Endothelial cell of umbilical vein (primary cell): ENCODE measurements at regions not wholly inside any gene's neighbourhood (a gene's known extent, or its start where the extent isn't known, plus 50 kb on each side); places are given as distances from the start of the nearest gene placed in this dataset.

Experiments used
- BruUV-seq: library from RNA; stranded (reverse); fragments of 400-500 nt; replicated peaks from 2 replicates; lab custom pipeline; 2021; lab: Mats Ljungman, UMichigan
- CTCF ChIA-PET: fragments of 300-600, 350-600 bp; sonication (Branson Sonifier 250); formaldehyde crosslinking; loops from one replicate; lab custom pipeline; 2021; ENCODE audit warnings: antibody characterized with exemption, inconsistent platforms; lab: Charles Lee
- POLR2A ChIA-PET: fragments of 300-600, 350-600 bp; sonication (Branson Sonifier 250); formaldehyde crosslinking; loops from one replicate; lab custom pipeline; 2021; ENCODE audit warnings: antibody characterized with exemption, inconsistent platforms; lab: Charles Lee
- DNase-seq: peaks from one replicate; pipeline ENCODE4 v3.0.0-alpha.2; 2011; ENCODE audit warnings: low read depth, low spot score
- FAIRE-seq: peaks from 2 replicates; lab custom pipeline; 2011; peaks lifted over from hg19 to GRCh38; lab: Jason Lieb, UNC
- H2AFZ ChIP-seq: 2 replicates; pipeline ENCODE4 v1.6.0; 2012; ENCODE audit warnings: low read depth, low read length, control low read depth, inconsistent platforms
- H3K27ac ChIP-seq: 2 replicates; pipeline ENCODE4 v1.5.1; 2011; ENCODE audit warnings: low read depth, mild to moderate bottlenecking, control low read depth, low read length, moderate library complexity; ENCODE audit not compliant: insufficient read depth
- H3K27me3 ChIP-seq, 2 experiments: 2 replicates each; pipeline versions ENCODE4 v1.6.0 to v1.6.1; 2011; ENCODE audit warnings: low read length in 2 of 2, mixed read lengths in 1 of 2; ENCODE audit not compliant: control insufficient read depth in 2 of 2, insufficient read depth in 2 of 2
- H3K36me3 ChIP-seq, 2 experiments: 2 replicates in 1 of 2; 3 replicates in 1 of 2; pipeline ENCODE4 v1.5.1; 2011; ENCODE audit warnings: low read length in 2 of 2, mild to moderate bottlenecking in 1 of 2, moderate library complexity in 1 of 2; ENCODE audit not compliant: control insufficient read depth in 2 of 2, insufficient read depth in 2 of 2; ENCODE audit errors: extremely low read depth in 1 of 2
- H3K4me1 ChIP-seq: 3 replicates; pipeline ENCODE4 v1.5.1; 2011; ENCODE audit warnings: mild to moderate bottlenecking, low read length; ENCODE audit not compliant: control insufficient read depth, insufficient read depth; ENCODE audit errors: extremely low read depth
- H3K4me2 ChIP-seq: 2 replicates; pipeline ENCODE4 v1.6.1; 2011; ENCODE audit warnings: low read length, control low read depth, mixed read lengths; ENCODE audit not compliant: insufficient read depth
- H3K4me3 ChIP-seq, 3 experiments: fragments of 200-600 bp in 1 of 3; sonication (generic), shearing (Covaris generic) in 1 of 3; replicated peaks in 1 of 3; 2 replicates each; pipeline ENCODE4 v1.5.1; 2011 to 2016; ENCODE audit warnings: control low read depth in 3 of 3, low read length in 3 of 3, mild to moderate bottlenecking in 2 of 3, inconsistent platforms in 1 of 3, low read depth in 1 of 3, moderate library complexity in 1 of 3; ENCODE audit not compliant: insufficient read depth in 1 of 3
- H3K79me2 ChIP-seq: 2 replicates; pipeline ENCODE4 v1.6.0; 2012; ENCODE audit warnings: low read length, inconsistent platforms; ENCODE audit not compliant: control insufficient read depth, insufficient read depth
- H3K9ac ChIP-seq: replicated peaks from 2 replicates; pipeline ENCODE3; 2011; ENCODE audit warnings: low read length, control low read depth; ENCODE audit not compliant: insufficient read depth; ENCODE audit errors: extremely low read depth
- H3K9me1 ChIP-seq: replicated peaks from 3 replicates; pipeline ENCODE4 v1.6.0; 2011; ENCODE audit warnings: mild to moderate bottlenecking, low read length; ENCODE audit not compliant: control insufficient read depth, insufficient read depth; ENCODE audit errors: extremely low read depth
- H3K9me3 ChIP-seq: replicated peaks from 2 replicates; pipeline ENCODE4 v1.5.1; 2012; ENCODE audit warnings: low read length, inconsistent platforms; ENCODE audit not compliant: control insufficient read depth, insufficient read depth
- H4K20me1 ChIP-seq: replicated peaks from 2 replicates; pipeline ENCODE3; 2011; ENCODE audit warnings: mild to moderate bottlenecking, low read length; ENCODE audit not compliant: control insufficient read depth, insufficient read depth; ENCODE audit errors: extremely low read depth
- CTCF ChIP-seq, 2 donors: IDR thresholded peaks; 1 replicate in 1 of 2; 2 replicates in 1 of 2; pipeline ENCODE4 v1.5.1; 2011; ENCODE audit warnings: low read length in 2 of 2, mild to moderate bottlenecking in 2 of 2, moderate library complexity in 2 of 2, control low read depth in 1 of 2, inconsistent platforms in 1 of 2, low read depth in 1 of 2; ENCODE audit not compliant: insufficient read depth in 1 of 2; ENCODE audit errors: extremely low read depth in 1 of 2
- EZH2 ChIP-seq: IDR thresholded peaks from 2 replicates; pipeline ENCODE4 v1.6.1; 2012; ENCODE audit warnings: borderline replicate concordance, low read depth, mild to moderate bottlenecking, moderate library complexity, low read length, inconsistent platforms; ENCODE audit not compliant: severe bottlenecking
- JUN ChIP-seq: IDR thresholded peaks from 2 replicates; pipeline ENCODE4 v1.6.1; 2011; ENCODE audit warnings: borderline replicate concordance, low read depth; ENCODE audit not compliant: insufficient read length, insufficient read depth
- MAX ChIP-seq: IDR thresholded peaks from 2 replicates; pipeline ENCODE4 v1.6.1; 2011; ENCODE audit not compliant: insufficient read depth, insufficient read length
- MYC ChIP-seq: IDR thresholded peaks from one replicate; pipeline ENCODE4 v1.6.1; 2011; ENCODE audit warnings: mild to moderate bottlenecking, low read depth, low read length
- POLR2A ChIP-seq: IDR thresholded peaks from 2 replicates; pipeline ENCODE4 v1.6.1; 2012; ENCODE audit warnings: low read depth, mild to moderate bottlenecking, control low read depth, low read length
- POLR2AphosphoS5 ChIP-seq: IDR thresholded peaks from 2 replicates; pipeline ENCODE4 v1.6.1; 2012; ENCODE audit warnings: low read depth, mild to moderate bottlenecking, control low read depth, low read length, moderate library complexity; ENCODE audit not compliant: insufficient read depth
- dilution Hi-C: fragments of 300-500 bp; cut with MboI; formaldehyde crosslinking; loops from one replicate; pipeline ENCODE4 v1.15.0; 2019; ENCODE audit warnings: low sequenced_read_pairs; ENCODE audit not compliant: extremely low pct_ligation_motif_present
- intact Hi-C: fragments of 100-400 bp; cut with micrococcal nuclease; formaldehyde crosslinking; loops from one replicate; pipeline ENCODE4 v1.10.0; 2022

- Histone ChIP-seq H4K20me1 (no peaks in the 10 kb centered on the region), H2AFZ (no peak overlapping the region), H3K4me3 (no peak overlapping the region), H3K79me2 (no peaks in the 10 kb centered on the region), H3K4me1 (no peaks in the 10 kb centered on the region), H3K4me2 (no peak overlapping the region), H3K27ac (no peak overlapping the region), H3K9ac (no peak overlapping the region), H3K9me3 (no peaks in the 10 kb centered on the region), H3K36me3 (no peaks in the 10 kb centered on the region), H3K9me1 (no peaks in the 10 kb centered on the region), H3K27me3 (no peaks in the 10 kb centered on the region)
- no TSS peak for BruUV-seq
- no peak for TF ChIP-seq MYC
- no peak for TF ChIP-seq POLR2A
- no peak for TF ChIP-seq EZH2
- TF ChIP-seq JUN, result no peak
- no peak for TF ChIP-seq CTCF (IDR thresholded peaks at IDR 0.05; ENCODE audit: extremely low read depth in 1 of 2, insufficient read depth in 1 of 2, low read depth in 1 of 2, low read length in 2 of 2)
- no peak for TF ChIP-seq POLR2AphosphoS5
- dilution Hi-C loops, result no loop called here
- FAIRE-seq, result no peak
- intact Hi-C loops, result no loop called here
- DNase-seq, result no peak
- ChIA-PET CTCF (interaction anchor here (1.0 kb wide), 1 partner anchor 11 kb away, joined by 3 read pairs; no protein-coding TSS in a partner anchor), POLR2A (no interaction called here)
Observed at GRCh38 chr3:81086348-81086747, 675.1 kb downstream of the GBE1 start.

GRCh38 chr3:81080608-81081007 is 680.8 kb downstream of the GBE1 start:
- FAIRE-seq, result no peak
- DNase-seq, result no peak
- Histone ChIP-seq H3K9ac (no peak overlapping the region), H3K27ac (no peak overlapping the region), H3K9me1 (no peaks in the 10 kb centered on the region), H3K4me3 (no peak overlapping the region), H3K79me2 (no peaks in the 10 kb centered on the region), H3K9me3 (no peaks in the 10 kb centered on the region), H3K36me3 (no peaks in the 10 kb centered on the region), H2AFZ (no peak overlapping the region), H3K27me3 (no peaks in the 10 kb centered on the region), H4K20me1 (no peaks in the 10 kb centered on the region), H3K4me1 (no peaks in the 10 kb centered on the region), H3K4me2 (no peak overlapping the region)
- ChIA-PET POLR2A (no interaction called here), CTCF (interaction anchor here (1.6 kb wide), 1 partner anchor 9 kb away, joined by 3 read pairs; no protein-coding TSS in a partner anchor)
- dilution Hi-C loops, result no loop called here
- TF ChIP-seq POLR2AphosphoS5 (no peak), MAX (no peak), JUN (no peak)
- no TSS peak for BruUV-seq
- intact Hi-C loops, result no loop called here
